Keratinocyte (primary cell): ENCODE measurements at regions not wholly inside any gene's neighbourhood (a gene's known extent, or its start where the extent isn't known, plus 50 kb on each side); places are given as distances from the start of the nearest gene placed in this dataset.

Source experiments
- EZH2 ChIP-seq: IDR thresholded peaks from one replicate; pipeline ENCODE4 v1.6.1; 2012; ENCODE audit warnings: inconsistent platforms, mild to moderate bottlenecking, low read length, moderate library complexity
- TF ChIP-seq, protein P1 (sequence below), 3 experiments: IDR thresholded peaks in 1 of 3; conservative IDR thresholded peaks in 1 of 3; optimal IDR thresholded peaks in 1 of 3; 2 replicates in 2 of 3; 3 replicates in 1 of 3; pipeline versions ENCODE3 to v1.5.1; 2011; ENCODE audit warnings: low read length in 3 of 3, mild to moderate bottlenecking in 3 of 3, moderate library complexity in 2 of 3, control low read depth in 1 of 3, inconsistent platforms in 1 of 3; ENCODE audit not compliant: insufficient read depth in 2 of 3; ENCODE audit errors: extremely low read depth in 1 of 3

DNA sequence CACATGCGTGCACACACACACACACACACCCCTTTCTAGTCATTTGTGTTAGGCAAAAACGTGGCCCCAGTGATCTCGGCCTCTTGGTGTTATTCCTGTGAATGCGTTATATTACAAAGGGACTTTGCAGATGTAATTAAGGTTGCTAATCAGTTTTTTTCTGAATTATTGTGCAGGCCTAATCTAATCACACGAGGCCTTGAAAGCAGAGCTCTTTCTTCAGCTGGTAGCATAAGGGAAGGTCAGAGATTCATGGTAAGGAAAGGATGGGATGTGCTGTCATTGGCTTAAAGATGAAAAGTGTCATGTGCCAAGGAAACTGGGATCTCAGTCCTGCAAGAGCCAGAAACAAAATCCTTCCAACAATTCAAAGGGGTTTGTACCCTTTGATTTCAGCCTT lies 113.4 kb upstream of the ELAC2 start:
- TF ChIP-seq EZH2: no peak
- TF ChIP-seq, protein P1, sequence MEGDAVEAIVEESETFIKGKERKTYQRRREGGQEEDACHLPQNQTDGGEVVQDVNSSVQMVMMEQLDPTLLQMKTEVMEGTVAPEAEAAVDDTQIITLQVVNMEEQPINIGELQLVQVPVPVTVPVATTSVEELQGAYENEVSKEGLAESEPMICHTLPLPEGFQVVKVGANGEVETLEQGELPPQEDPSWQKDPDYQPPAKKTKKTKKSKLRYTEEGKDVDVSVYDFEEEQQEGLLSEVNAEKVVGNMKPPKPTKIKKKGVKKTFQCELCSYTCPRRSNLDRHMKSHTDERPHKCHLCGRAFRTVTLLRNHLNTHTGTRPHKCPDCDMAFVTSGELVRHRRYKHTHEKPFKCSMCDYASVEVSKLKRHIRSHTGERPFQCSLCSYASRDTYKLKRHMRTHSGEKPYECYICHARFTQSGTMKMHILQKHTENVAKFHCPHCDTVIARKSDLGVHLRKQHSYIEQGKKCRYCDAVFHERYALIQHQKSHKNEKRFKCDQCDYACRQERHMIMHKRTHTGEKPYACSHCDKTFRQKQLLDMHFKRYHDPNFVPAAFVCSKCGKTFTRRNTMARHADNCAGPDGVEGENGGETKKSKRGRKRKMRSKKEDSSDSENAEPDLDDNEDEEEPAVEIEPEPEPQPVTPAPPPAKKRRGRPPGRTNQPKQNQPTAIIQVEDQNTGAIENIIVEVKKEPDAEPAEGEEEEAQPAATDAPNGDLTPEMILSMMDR (optimal IDR thresholded peaks at IDR 0.05 in 1 of 3, IDR thresholded peaks at IDR 0.05 in 1 of 3, conservative IDR thresholded peaks at IDR 0.05 in 1 of 3; ENCODE audit: extremely low read depth in 1 of 3, insufficient read depth in 2 of 3, low read length in 3 of 3): no peak
